ENCODE measurements at regions not wholly inside any gene's neighbourhood (a gene's known extent, or its start where the extent isn't known, plus 50 kb on each side); places are given as distances from the start of the nearest gene placed in this dataset.

GRCh38 chr10:60549686-60550085 is 160.0 kb upstream of the ANK3 start:
- TF ChIP-seq CTCF (IDR thresholded peaks at IDR 0.05) (peak in 2 of 6 experiments; percentile 25 to 27), POLR2A (IDR thresholded peaks at IDR 0.05) (no peak)

Data from adrenal gland (tissue), 5 donors.